ENCODE measurements at regions not wholly inside any gene's neighbourhood (a gene's known extent, or its start where the extent isn't known, plus 50 kb on each side); places are given as distances from the start of the nearest gene placed in this dataset.

GRCh38 chrX:10102046-10102704, 54.6 kb upstream of the CLCN4 start:
- DNase-seq (ENCODE audit: low spot score) = no peak
- ChIA-PET CTCF (no interaction called here), POLR2A (ENCODE audit: low non-redundant PET) (no interaction called here)
- Histone ChIP-seq H3K27ac (ENCODE audit: low read depth, low read length, poor library complexity, severe bottlenecking) (no peak overlapping the region), H3K4me3 (ENCODE audit: low read depth, low read length, poor library complexity, severe bottlenecking) (no peak overlapping the region), H3K4me1 (ENCODE audit: insufficient read depth, low read length, poor library complexity, severe bottlenecking) (no peaks in the 10 kb centered on the region), H3K9me3 (ENCODE audit: low read depth, low read length, poor library complexity, severe bottlenecking) (no peaks in the 10 kb centered on the region), H3K27me3 (replicated peaks; ENCODE audit: insufficient read depth, low read depth, low read length, poor library complexity) (no peaks in the 10 kb centered on the region), H3K36me3 (ENCODE audit: insufficient read depth, low read length, poor library complexity, severe bottlenecking) (peaks cover 4% of the 10 kb centered on the region)
- intact Hi-C loops (cut with micrococcal nuclease; ENCODE audit: unreplicated experiment) = no loop called here
- no TSS peak for BruUV-seq (replicated peaks)
- no peak for TF ChIP-seq CTCF (conservative IDR thresholded peaks at IDR 0.05; ENCODE audit: low read depth, low read length)
- no peak for TF ChIP-seq EZH2 (IDR thresholded peaks at IDR 0.05; ENCODE audit: borderline replicate concordance, low read depth, low read length, poor library complexity, severe bottlenecking)

DNA sequence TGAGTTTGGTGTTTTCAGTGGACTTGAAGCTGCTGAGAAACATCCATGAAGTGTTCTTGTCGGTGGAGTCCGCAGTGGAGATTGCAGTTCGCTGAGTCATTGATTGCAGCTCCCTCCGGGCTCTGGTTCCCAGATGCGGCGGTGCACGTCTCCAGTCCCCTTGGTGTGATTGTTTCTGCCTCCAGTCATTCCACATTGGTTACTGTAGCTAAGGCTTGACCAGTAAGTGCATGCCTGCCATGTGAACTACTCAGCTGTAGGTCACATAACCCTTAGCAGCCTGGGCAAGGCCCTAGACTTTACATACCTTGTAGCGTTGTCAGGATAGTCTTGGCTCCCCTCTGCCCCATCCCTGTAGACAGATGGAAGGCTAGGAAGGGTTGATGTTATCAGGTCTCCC, 53.8 kb upstream of the CLCN4 start:
- no TSS peak for BruUV-seq (replicated peaks)
- Histone ChIP-seq H3K36me3 (ENCODE audit: insufficient read depth, low read length, poor library complexity, severe bottlenecking) (peaks cover 4% of the 10 kb centered on the region), H3K4me3 (ENCODE audit: low read depth, low read length, poor library complexity, severe bottlenecking) (no peak overlapping the region), H3K27ac (ENCODE audit: low read depth, low read length, poor library complexity, severe bottlenecking) (no peak overlapping the region), H3K9me3 (ENCODE audit: low read depth, low read length, poor library complexity, severe bottlenecking) (no peaks in the 10 kb centered on the region), H3K4me1 (ENCODE audit: insufficient read depth, low read length, poor library complexity, severe bottlenecking) (no peaks in the 10 kb centered on the region), H3K27me3 (replicated peaks; ENCODE audit: insufficient read depth, low read depth, low read length, poor library complexity) (no peaks in the 10 kb centered on the region)
- intact Hi-C loops (cut with micrococcal nuclease; ENCODE audit: unreplicated experiment) = no loop called here
- TF ChIP-seq CTCF (conservative IDR thresholded peaks at IDR 0.05; ENCODE audit: low read depth, low read length) (no peak), EZH2 (IDR thresholded peaks at IDR 0.05; ENCODE audit: borderline replicate concordance, low read depth, low read length, poor library complexity, severe bottlenecking) (no peak)
- POLR2A ChIA-PET (ENCODE audit: low non-redundant PET) = no interaction called here
- no peak for DNase-seq (ENCODE audit: low spot score)
- CTCF ChIA-PET = no interaction called here

DNA sequence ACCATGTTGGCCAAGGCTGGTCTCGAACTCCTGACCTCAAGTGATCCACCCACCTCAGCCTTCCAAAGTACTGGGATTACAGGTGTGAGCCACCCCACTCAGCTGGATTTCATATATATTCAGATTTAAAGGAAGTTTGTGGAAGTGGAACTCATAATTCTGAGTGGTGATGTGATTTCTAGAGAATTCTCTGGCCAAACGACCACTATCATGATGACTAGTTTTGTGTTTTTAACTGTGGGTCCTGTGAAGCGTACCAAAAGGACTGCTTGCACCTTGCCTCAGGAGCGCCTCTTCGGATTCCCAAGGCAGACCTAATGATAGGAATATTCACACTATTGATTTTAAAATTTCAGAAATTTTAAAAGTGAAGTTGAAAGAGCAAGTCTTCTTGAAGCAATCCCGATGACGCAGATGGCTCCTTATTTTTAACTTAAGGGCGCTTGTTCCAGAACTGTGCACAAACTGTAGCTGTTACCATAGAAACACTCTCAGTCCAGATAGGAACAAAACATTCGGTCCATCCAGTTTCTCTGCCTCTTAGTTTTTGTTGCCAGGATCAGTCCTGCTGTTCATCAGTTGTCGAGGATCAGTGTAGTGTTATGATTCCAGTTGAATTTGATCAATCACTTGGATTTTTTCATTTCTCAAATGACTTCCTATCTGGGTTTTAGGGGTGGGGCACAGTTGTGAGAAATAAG, 51.7 kb upstream of the CLCN4 start:
- TF ChIP-seq EZH2 (IDR thresholded peaks at IDR 0.05; ENCODE audit: borderline replicate concordance, low read depth, low read length, poor library complexity, severe bottlenecking) = no peak
- no peak for TF ChIP-seq CTCF (conservative IDR thresholded peaks at IDR 0.05; ENCODE audit: low read depth, low read length)
- no peak for DNase-seq (ENCODE audit: low spot score)
- Histone ChIP-seq H3K4me1 (ENCODE audit: insufficient read depth, low read length, poor library complexity, severe bottlenecking) (no peaks in the 10 kb centered on the region), H3K9me3 (ENCODE audit: low read depth, low read length, poor library complexity, severe bottlenecking) (no peaks in the 10 kb centered on the region), H3K27ac (ENCODE audit: low read depth, low read length, poor library complexity, severe bottlenecking) (no peak overlapping the region), H3K36me3 (ENCODE audit: insufficient read depth, low read length, poor library complexity, severe bottlenecking) (peaks cover 4% of the 10 kb centered on the region), H3K4me3 (ENCODE audit: low read depth, low read length, poor library complexity, severe bottlenecking) (no peak overlapping the region), H3K27me3 (replicated peaks; ENCODE audit: insufficient read depth, low read depth, low read length, poor library complexity) (no peaks in the 10 kb centered on the region)
- BruUV-seq (replicated peaks) = no TSS peak
- ChIA-PET POLR2A (ENCODE audit: low non-redundant PET) (no interaction called here), CTCF (no interaction called here)
- intact Hi-C loops (cut with micrococcal nuclease; ENCODE audit: unreplicated experiment) = no loop called here

Measured in A673 (cell line).